Fibroblast of pulmonary artery (primary cell): ENCODE measurements at regions not wholly inside any gene's neighbourhood (a gene's known extent, or its start where the extent isn't known, plus 50 kb on each side); places are given as distances from the start of the nearest gene placed in this dataset.
"Not testable (repeated sequence)": the region's sequence is repeated elsewhere in the genome, so short reads cannot be mapped to it uniquely, and the experiment has no call there.

Source experiments
- DNase-seq: peaks from one replicate; pipeline ENCODE4 v3.0.0-alpha.2; 2010; ENCODE audit warnings: low read depth
- H3K4me3 ChIP-seq: replicated peaks from 2 replicates; pipeline ENCODE4 v1.5.1; 2011; ENCODE audit warnings: low read depth, mild to moderate bottlenecking, control low read depth, low read length, moderate library complexity
- TF ChIP-seq, protein P1 (sequence below): IDR thresholded peaks from 2 replicates; pipeline ENCODE4 v1.5.1; 2011; ENCODE audit warnings: mild to moderate bottlenecking, control low read depth, low read length, inconsistent platforms; ENCODE audit errors: missing control alignments

DNA sequence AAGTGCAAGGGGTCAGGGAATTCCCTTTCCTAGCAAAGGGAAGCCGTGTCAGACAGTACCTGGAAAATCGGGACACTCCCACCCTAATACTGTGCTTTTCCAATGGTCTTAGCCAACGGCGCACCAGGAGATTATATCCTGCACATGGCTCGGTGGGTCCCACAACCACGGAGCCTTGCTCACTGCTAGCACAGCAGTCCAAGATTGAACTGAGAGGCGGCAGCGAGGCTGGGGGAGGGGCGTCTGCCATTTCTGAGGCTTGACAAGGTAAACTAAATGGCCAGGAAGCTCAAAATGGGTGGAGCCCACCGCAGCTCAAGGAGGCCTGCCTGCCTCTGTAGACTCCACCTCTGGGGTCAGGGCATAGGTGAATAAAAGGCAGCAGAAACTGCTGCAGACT, 76.5 kb upstream of the LINC00632 start:
- not testable (repeated sequence) for H3K4me3 ChIP-seq, DNase-seq

DNA sequence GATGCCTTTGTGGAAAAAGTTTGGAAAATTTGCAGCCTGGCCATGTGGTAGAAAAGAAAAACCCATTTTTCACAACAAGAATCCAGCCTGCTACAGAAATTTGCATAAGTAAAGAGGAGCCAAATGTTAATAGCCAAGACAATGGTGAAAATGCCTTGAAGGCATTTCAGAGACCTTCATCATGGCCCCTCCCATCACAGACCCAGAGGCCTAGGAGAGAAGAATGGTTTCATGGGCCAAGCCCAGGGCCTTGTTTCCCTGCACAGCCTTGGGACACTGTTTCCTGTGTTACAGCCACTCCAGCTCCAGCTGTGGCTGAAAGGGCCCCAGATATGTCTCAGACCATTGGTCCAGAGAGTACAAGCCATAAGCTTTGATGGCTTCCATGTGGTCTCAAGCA, 101.4 kb upstream of the LINC00632 start:
- TF ChIP-seq, protein P1, sequence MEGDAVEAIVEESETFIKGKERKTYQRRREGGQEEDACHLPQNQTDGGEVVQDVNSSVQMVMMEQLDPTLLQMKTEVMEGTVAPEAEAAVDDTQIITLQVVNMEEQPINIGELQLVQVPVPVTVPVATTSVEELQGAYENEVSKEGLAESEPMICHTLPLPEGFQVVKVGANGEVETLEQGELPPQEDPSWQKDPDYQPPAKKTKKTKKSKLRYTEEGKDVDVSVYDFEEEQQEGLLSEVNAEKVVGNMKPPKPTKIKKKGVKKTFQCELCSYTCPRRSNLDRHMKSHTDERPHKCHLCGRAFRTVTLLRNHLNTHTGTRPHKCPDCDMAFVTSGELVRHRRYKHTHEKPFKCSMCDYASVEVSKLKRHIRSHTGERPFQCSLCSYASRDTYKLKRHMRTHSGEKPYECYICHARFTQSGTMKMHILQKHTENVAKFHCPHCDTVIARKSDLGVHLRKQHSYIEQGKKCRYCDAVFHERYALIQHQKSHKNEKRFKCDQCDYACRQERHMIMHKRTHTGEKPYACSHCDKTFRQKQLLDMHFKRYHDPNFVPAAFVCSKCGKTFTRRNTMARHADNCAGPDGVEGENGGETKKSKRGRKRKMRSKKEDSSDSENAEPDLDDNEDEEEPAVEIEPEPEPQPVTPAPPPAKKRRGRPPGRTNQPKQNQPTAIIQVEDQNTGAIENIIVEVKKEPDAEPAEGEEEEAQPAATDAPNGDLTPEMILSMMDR: no peak
- H3K4me3 ChIP-seq: no peak overlapping the region
- DNase-seq: no peak

DNA sequence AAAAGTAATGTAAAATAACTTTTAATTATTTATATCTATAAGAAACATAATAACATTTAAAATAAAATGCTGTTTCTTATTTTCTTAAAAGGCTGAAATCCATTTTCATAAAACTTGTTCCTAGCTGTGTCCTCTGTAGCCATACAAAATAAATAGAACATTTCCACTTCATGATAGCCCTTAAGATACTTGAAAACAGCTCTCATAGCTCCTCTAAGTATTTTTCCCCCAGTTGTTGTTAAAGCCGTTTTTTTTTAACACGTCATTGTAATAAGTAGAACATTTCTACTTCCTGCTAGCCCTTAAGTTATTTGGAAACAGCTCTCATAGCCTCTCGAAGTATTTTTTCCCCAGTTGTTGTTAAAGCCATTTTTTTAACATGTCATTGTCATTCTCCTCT, 97.3 kb upstream of the SOX3 start:
- TF ChIP-seq, protein P1: no peak
- DNase-seq: no peak

DNA sequence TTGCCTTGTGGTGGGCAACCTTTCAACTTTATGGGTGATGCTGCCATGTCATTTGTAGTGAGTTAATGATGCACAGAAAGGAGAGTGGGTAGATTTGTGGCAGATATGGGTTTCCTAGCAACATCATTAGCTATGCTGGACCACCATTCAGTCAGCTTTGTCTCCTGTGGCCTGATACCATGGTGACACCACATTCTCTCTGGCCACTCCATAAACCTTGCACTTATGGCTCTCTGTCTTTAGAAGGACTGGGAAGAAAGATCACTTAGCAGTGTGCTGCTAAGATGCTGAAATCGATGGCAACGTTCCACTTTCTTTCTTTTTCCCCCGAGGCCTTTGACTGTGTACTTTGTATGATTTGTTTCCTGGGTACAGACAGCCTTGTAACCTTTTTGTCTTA, 95.0 kb upstream of the SOX3 start:
- H3K4me3 ChIP-seq: no peak overlapping the region
- DNase-seq: no peak
- TF ChIP-seq, protein P1: no peak

More for the DNA sequence above, 97.3 kb upstream of the SOX3 start:
- H3K4me3 ChIP-seq: no peak overlapping the region

DNA sequence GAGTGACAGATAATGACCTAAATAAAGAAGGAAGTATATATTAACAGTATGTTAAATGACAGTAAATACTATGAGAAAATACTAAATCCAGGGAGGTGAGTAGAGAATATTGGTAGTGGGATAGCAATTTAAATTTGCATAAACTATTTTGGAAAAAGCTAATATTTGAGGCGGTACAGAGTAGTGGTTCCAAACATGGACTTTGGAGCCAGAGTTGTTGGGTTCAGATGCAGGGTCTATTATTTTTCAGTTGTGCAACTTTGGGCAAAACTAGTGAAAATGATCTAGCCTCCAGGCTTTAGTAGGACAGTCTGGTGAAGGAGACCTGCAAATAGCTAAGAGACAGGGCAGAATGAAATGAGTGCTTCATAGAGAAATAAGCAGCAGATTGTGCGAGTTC, 84.8 kb upstream of the SOX3 start:
- TF ChIP-seq, protein P1: no peak
- no peak overlapping the region for H3K4me3 ChIP-seq
- no peak for DNase-seq

DNA sequence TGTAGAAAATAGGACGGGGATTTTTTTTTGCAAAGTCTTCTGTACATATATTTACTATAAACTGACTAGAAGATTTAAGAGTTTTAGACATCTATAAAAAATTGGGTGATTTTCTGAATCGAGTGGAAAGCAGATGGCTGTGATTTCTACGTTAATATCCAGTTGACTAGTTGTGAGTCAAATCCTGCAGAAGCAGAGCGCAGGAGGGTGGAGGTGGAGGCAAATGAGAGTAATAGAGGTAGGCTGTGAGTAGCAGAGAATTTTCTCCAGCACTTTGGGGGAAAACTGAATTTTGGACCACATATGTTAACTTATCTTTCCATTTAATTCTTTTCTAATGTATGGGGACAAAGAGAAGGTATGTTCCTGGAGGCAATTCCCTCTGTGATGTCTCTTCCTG, 82.1 kb upstream of the SOX3 start:
- TF ChIP-seq, protein P1: no peak
- H3K4me3 ChIP-seq: no peak overlapping the region
- no peak for DNase-seq

DNA sequence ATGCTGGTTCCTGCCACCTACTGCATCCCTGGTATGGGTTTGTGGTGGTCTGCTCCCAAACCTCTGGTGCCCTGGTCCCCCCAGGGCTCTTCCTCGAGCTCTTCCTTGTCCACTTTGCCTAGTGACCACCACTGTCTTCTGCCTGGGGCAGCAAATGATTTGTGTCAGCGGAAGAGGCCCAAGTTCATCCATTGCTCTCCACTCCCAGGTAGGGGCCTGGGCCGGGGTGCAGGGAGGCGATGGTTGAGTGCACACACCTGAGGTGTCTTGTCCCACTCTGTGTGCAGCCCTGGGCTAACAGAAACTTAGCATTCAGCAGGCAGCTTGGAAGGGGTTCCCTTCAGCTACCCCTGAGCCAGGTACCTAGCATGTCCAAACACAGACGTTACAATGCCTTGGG, 75.6 kb upstream of the SOX3 start:
- no peak overlapping the region for H3K4me3 ChIP-seq
- DNase-seq: no peak
- TF ChIP-seq, protein P1: no peak

DNA sequence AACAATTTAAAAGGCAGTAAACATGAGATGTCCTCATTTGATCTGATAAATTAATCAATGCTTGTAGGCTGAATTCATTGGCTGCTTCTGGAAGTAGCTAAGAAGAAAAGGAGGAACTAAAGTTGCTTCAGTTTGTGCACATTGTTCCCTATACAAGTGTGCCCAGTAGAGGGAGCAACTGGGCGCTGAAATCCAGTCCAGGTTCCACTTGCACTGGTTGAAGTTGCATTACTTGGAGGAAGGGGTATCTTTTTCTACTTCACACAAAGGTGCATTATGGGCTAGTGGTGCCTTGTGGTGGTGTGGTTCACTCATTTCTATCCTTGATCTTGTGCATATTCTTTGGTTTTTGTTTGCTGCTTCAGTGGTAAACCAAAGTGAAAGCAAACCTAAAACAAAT, 67.9 kb upstream of the SOX3 start:
- DNase-seq: peak; percentile 23
- H3K4me3 ChIP-seq: no peak overlapping the region
- TF ChIP-seq, protein P1: peak; percentile 57
